ENCODE measurements at regions not wholly inside any gene's neighbourhood (a gene's known extent, or its start where the extent isn't known, plus 50 kb on each side); places are given as distances from the start of the nearest gene placed in this dataset.
A peak's percentile ranks its signal among the peaks of the same experiment; 100 is the strongest.

DNA sequence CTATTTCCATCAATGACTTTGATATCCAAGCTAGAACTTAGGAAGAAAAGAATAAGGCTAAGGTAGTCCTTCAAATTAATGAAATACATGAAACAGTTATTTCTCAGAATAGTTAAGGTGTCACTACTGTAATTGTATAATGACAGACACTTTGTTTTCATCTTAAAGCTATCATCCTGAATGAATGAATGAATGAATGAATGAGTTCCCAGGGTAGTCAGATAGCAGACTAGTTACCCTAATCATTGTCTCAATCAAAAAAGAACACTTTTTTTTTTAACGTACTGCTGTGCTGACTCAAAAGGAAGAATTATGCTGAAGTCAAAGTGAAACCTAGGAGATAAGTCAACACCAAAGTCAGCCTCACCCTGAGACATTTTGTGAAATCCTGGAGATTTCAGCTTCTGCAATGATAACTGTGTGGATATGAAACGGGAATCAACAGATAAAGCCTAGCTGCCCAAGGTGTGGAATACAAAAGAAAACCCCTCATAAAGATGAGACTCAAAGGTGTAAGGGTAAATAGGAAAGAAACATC is 68.3 kb upstream of the CNKSR2 start:
- Histone ChIP-seq H3K4me1 (peaks cover 8% of the 10 kb centered on the region; the same call in 1 of the 3 replicates), H3K4me3 (no peak overlapping the region), H3K9me3 (no peaks in the 10 kb centered on the region), H3K4me2 (peak overlapping the region; percentile 32; the same call in 1 of the 3 replicates), H3K27ac (no peak overlapping the region)
- DNase-seq (ENCODE audit: low read depth in 1 of 2, low spot score in 1 of 2) (no peak), FAIRE-seq (peak; percentile 99), ATAC-seq (no peak)
- ChIA-PET POLR2A (no interaction called here), CTCF (no interaction called here)
- TF ChIP-seq CBX2 (IDR thresholded peaks at IDR 0.05; ENCODE audit: borderline replicate concordance, low read depth), result no peak
- TF ChIP-seq, protein P1, sequence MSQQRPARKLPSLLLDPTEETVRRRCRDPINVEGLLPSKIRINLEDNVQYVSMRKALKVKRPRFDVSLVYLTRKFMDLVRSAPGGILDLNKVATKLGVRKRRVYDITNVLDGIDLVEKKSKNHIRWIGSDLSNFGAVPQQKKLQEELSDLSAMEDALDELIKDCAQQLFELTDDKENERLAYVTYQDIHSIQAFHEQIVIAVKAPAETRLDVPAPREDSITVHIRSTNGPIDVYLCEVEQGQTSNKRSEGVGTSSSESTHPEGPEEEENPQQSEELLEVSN (IDR thresholded peaks at IDR 0.05; ENCODE audit: borderline replicate concordance, low read depth), result no peak
- no peak for TF ChIP-seq FOXS1 (CRISPR knock-in tag; IDR thresholded peaks at IDR 0.05)
- no peak for TF ChIP-seq BHLHE40 (IDR thresholded peaks at IDR 0.05; ENCODE audit: low read depth, low read length)
- no peak for TF ChIP-seq EHF (CRISPR knock-in tag; IDR thresholded peaks at IDR 0.05)
- no peak for TF ChIP-seq FOSL2 (IDR thresholded peaks at IDR 0.05)
- TF ChIP-seq FOSL2 (CRISPR knock-in tag; IDR thresholded peaks at IDR 0.05), result no peak
- no peak for TF ChIP-seq JUN (IDR thresholded peaks at IDR 0.05)
- no peak for TF ChIP-seq CHD4 (IDR thresholded peaks at IDR 0.05; ENCODE audit: borderline replicate concordance)
- no peak for TF ChIP-seq EHMT2 (IDR thresholded peaks at IDR 0.05; ENCODE audit: low read depth)
- WGBS (ENCODE audit: missing lambda C conversion rate), result 17% methylated on average over 2 of the region's 2 CpGs

DNA sequence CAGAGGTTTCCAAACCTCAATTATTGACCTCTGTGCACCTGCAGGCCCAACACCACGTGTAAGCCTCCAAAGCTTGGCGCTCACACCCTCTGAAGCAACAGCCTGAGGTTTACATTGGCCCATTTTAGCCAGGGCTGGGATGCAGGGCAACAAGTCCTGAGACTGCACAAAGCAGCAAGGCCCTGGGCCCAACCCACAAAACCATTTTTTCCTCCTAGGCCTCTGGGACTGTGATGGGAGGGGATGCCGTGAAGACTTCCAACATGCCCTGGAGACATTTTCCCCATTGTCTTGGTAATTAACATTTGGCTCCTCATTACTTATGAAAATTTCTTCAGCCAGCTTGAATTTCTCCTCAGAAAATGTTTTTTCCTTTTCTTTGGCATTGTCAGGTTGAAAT is 54.9 kb upstream of the CNKSR2 start:
- DNase-seq (ENCODE audit: low read depth in 1 of 2, low spot score in 1 of 2) (no peak), ATAC-seq (no peak), FAIRE-seq (no peak)
- 67% methylated on average over 3 of the region's 3 CpGs for WGBS (ENCODE audit: missing lambda C conversion rate)
- ChIA-PET POLR2A (no interaction called here), CTCF (no interaction called here)
- no peak overlapping the region for H3K4me2 ChIP-seq
- H3K4me3 ChIP-seq, result no peak overlapping the region
- H3K9me3 ChIP-seq, result peaks cover 4% of the 10 kb centered on the region; the same call in 2 of the 3 replicates
- H3K4me1 ChIP-seq, result no peaks in the 10 kb centered on the region
- TF ChIP-seq GATA3 (IDR thresholded peaks at IDR 0.05; ENCODE audit: borderline replicate concordance), result no peak
- peak; percentile 66 for TF ChIP-seq ZFP36 (IDR thresholded peaks at IDR 0.05; ENCODE audit: borderline replicate concordance, partially characterized antibody)
- no peak overlapping the region for H3K27ac ChIP-seq

Small RNA genes in the stretch of these regions (small RNA-seq; reads per million reads assigned to genes)
- 0 reads per million in 6 experiments for gene RNU6-133P

Data from A549 (cell line).